HG02610 (cell line): ENCODE measurements at regions not wholly inside any gene's neighbourhood (a gene's known extent, or its start where the extent isn't known, plus 50 kb on each side); places are given as distances from the start of the nearest gene placed in this dataset.

Experiments
- ATAC-seq: cut with Tn5 transposase; IDR thresholded peaks from one replicate; pipeline ENCODE4 v1.9.1; 2021; ENCODE audit warnings: mild to moderate bottlenecking, moderate library complexity; ENCODE audit not compliant: unreplicated experiment

DNA sequence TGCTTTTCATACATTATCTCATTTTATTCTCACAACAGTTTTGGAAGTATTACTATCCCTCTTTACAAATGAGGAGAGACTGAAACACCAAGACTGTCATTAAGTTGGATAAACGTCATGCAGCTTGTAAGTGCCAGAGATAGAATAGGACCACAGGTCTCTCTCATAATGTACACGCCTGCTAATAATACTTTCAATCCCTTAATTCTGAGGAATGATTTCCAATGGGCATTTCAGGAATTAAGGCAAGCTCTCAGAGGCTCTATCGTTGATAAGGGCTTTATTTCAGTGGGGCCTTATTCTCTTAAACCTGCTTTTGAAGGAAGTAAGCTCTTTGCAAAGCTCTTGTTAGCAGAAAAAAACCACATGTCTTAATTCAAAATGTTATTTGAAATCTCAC lies 229.1 kb downstream of the NFKBIZ start:
- no peak for ATAC-seq

DNA sequence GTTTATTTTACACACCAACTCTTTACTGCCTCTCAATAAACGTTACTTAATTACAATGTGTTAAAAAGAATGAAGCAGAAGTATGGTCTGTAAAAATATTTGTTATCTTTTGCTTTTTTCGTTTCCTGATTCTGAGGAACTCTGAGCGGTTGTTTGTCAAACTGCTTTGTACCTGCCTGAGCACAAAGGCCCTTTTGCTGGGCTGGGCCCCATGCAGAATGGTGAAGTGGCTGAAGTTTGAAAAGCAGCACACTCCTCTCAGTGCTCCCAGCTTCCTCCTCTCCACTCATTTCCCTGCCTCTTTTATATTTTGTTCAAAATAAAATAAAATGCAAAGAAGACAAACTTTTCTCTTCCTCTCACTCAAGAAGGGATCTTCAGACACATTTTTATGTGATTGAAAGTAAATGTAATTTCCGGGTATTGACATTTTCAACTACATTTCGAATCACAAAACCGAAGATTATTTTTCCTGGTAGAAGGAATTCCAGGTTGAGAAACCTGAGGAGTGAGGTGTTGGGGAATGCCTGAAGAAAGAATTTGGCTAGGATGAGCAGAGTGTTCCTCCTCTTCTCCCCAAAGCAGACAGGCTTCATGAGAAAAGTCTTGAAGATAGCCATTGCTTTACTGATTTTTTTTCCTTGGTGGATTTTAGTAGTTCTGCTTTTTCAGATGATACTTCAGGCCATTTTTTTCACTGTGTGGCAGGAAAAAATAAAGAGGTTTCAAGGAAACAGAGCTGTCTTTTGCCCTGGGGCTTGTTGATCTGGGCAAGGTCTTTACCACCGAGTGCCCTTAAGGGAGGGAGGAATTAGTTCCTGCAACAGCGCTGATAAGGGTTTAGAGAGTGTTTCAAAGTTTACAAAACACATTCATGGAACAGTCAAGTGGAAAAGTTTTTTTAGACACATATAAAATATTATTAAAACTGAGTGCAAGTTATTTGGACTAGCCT lies 229.8 kb downstream of the NFKBIZ start:
- no peak for ATAC-seq

DNA sequence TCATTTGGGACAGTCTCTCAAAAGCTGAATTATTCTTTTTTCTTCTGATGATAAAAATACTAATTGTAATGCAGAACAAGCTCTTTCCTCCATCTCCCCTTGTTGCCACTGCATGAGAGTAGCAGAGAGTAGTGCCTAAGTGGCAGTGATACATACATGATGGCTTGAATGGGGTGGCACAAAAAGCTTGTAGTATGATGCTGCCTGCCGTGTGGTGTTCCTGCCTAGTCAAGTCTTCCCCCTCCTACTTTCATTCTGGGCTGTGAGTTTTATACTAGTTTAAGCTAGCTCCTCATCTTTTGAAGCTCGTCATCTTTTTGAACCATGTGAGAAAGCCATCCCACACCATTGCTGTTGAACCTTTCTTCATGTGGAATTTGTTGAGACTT lies 230.5 kb downstream of the NFKBIZ start:
- no peak for ATAC-seq

DNA sequence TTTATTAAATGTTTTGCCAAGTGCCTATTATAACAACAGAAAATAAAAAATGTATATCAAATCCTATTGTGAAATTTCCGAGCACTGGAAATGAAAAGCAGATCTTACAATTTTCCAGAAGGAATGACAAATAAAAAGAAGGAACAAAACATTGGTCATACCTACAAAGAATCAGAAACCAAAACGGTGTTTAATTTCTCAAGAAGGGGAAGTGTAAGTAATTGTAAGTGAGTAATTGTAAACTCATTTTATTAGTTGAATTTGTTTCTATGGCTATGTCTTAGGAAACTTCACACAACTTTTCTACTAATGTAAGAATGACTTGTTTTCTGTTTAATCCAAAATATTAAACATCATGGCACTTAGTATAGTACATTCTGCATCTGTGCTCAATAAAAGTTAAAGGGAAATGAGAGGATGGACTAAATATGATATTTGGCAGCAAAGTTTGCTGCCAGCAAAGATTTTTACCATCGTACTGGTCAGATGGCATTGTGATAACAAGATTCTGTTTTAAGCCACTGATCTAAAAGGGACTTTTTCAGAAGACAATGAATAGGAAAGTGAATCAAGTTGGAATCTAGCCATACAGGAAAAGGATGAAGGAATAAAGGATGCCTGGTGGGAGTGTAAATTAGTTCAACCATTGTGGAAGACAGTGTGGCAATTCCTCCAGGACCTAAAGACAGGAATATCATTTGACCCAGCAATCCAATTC lies 232.4 kb downstream of the NFKBIZ start:
- no peak for ATAC-seq

DNA sequence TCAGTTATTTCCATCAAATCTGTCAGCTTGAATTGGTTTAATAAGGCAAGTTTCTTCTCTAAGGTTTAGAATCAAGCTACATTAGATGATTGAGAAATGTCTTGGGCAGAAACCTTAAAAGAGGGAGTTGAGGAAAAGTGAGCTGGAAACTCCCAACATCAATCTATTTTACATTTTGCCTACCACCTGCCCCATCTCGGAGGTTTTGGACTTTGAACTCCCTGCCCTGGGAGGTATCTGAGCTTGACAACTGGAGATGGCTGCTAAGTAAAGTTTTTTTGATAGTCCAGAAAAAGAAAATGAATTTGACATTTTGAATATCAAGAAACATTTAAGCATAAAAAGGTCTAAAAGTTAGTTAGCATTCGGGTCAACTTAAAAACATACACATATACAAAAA lies 234.2 kb downstream of the NFKBIZ start:
- ATAC-seq, result no peak

DNA sequence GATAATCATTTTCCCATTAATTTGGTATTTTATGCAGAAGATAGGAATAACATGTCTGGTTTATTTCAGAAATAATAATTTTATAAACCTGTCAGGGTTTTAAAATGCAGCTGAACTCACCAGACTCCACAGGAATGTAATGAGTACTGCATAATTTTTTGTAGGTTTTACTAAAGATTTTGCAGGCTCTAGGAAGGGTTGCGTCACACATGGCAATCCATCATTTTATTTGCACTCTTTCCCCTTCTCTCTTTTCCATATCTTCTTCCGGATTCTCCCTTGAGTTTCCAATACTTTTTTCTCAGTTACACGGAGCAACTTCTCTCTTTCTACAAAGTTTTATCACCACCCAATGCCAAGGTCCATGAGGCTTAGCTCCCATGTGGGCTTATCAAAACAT lies 234.7 kb downstream of the NFKBIZ start:
- no peak for ATAC-seq

DNA sequence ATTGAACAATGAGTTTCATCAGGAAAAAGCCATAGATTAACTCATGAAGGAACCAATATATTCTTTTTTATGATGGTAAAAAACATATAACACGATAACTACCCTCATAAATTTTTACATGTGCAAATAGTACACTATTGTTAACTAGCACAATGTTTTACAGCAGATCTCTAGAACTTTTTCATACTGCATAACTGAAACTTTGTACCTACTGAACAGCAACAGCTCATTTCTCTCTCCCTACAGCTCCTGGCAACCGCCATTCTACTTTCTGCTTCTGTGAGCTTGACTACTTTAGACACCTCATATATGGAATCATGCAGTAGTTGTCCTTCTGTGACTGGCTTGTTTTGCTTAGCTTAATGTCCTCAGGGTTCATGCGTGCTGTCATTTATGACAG lies 235.4 kb downstream of the NFKBIZ start:
- ATAC-seq, result no peak

DNA sequence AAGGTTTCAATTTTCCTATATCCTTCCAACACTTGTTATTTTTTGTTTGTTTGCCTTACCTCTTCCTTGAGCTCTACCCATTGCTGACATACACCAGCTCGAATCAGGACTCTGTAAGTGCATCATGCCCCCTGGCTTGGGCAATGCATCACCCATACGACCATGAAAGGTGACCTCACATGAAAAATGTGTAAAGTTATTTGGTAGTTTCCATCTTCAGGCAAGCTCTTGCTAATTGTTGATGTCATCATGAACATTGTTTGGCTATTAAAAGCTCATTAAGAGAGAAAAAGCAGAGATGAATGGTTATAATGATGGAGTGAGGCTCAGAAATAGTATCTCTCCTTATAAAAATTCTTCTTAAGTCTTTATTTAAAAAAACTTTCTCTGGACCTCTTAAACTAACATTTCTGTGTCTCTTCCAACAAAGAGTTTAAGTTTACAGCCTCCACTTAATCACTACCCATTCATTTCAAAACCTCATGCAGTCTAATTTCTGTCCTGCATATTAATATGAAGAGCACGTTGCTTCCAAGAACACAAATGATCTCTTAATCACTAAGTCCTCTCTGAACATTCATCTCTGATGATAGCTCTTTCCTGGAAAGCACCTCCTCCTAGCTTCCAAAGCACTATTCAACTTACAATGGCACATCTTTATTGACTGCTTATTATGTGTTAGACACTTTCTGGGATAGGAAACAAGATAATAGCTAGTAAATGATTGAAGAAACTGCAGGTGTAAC lies 236.3 kb downstream of the NFKBIZ start:
- peak; percentile 67 for ATAC-seq

DNA sequence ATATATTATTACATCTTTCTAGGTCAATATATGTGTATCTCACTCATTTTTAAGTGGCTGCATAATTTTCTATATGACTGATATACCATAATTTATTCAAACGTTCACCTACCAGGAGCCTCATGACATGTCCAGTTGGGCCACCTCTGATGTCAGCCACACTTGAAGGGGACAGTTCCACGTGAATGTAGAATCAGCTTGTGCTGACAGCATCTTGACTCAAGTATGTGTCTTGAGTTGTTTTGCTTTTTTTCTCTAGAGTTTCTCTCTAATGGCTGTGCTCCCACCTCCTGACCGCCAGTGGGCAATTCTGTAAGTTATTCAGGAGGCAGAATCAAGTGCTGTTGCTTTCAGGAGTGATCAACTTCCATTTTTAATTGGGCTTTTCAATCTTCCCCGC lies 237.9 kb downstream of the NFKBIZ start:
- ATAC-seq, result no peak

DNA sequence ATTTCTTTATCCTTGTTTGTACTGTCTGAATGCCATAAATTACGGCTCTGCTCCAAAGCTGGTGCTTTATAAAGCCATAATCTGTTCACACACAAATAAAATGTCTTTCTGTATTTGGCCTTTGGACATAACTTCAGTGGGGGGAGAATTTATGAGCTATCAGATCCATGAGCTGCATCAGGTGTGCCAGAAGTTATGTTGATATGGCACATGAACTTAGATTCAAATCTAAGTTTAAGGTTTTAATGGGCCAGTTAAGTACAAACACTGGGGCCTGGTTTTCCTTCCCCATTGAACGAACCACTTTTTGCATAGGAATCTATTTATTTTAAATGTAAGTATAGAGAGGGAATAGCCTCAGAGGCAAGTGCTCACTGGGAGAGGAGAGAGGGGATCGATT lies 239.9 kb downstream of the NFKBIZ start:
- ATAC-seq, result no peak

DNA sequence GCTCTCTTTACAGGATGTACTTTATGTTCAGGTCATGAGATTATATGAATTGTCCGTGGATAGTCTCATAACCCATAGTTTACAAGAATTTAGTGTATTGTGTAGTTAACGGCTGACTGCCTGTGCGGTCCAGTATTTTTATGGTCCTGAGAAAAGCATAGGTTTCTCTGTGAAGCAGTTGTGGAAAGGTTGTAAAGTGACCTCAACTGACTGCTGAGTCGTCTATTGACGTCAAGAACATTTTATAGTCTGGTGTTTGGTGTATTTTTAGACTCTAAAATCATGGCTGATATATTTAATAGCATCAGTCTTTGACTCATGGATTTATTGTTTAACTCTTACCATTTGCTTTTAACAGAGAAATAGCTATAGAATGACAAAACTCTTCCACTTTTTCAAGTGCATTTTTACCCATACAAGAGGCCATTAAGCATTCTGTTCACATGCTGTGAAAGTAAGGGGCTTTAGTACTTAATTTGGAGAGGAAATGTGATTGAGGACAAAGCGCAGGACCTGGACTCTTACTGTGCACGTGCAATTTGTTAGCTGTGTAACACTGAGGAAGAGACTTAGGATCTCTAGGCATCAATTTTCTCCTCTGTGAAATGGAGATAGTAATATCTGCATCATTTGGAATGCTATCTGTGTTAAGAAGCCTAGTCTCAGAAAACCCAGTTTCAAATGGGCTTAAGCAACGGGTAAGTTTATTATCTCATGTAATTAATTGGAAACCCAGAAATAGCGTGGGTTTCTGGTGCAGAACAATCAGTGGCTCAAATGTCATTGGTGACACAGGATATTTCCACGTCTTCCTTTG lies 240.8 kb downstream of the NFKBIZ start:
- no peak for ATAC-seq

DNA sequence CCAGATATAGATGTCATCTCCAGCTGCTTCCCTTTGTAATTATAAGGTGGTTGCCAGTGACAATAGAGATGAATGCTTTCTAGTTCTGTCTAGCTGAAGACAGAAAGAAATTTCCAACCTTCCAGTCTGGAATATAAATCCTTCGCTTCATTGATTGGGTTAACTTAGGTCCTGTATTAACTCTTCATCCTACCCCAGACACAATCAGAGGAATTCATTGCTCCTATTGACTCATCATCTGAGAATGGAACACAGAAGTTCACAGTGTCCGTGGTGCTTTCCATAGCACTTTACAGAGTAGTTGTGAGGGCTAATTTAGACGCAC lies 241.4 kb downstream of the NFKBIZ start:
- no peak for ATAC-seq

DNA sequence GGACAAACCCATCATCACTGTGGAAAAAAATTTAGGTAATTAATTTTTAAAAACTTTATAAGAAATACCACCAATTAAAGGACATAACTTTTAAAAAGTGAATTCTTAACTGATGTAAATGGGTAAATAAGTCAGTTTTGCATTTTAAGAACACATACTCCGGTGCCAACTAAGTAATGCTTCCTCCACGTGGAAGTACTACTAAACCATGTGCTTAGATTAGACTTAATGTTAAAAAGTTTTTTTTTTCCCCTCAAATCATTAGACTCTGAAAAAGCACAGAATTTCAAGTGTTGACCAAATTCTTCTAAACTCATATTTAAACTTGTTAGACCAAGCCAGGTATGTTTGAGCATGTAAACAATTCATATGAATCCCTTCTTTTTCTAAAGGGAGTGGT lies 242.0 kb downstream of the NFKBIZ start:
- ATAC-seq, result no peak

DNA sequence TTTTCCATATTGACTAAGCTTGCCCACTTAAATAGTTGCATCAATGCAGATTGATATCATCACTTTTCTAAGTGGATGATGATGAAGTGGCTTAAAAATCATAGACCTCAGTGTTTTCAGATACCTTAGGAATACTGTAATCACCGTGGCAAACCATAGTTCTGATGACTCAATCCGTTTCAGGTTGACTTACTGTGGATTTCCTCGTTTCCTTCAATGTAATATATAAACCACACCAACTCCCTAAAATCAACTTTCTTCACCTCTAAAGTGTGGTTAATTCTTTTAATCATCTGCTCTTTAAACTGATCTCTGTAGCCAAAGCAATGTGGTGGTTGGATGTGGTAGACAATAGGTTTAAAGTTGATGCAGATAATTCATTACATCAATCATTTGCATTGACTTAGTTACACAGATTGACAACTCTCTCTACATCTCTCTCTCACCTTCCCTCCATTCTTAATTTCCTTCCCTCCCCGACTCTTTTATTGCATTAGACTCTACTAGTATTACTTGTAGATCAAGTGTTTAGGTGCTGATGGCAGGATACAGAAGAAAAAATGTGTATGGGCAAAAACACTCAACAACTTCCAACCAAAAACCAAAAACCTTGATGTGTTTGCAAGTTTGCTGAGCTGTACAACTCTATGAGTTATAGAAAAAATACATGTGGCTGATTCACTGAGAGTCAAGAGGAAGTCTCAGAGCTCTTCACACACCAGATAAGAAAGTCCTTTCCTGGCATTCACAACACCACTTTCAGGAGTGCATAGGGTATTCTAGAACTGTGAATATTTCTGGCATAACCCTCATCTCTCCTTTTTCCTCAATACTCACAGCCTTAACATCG lies 243.5 kb downstream of the NFKBIZ start:
- ATAC-seq, result peak; percentile 51

DNA sequence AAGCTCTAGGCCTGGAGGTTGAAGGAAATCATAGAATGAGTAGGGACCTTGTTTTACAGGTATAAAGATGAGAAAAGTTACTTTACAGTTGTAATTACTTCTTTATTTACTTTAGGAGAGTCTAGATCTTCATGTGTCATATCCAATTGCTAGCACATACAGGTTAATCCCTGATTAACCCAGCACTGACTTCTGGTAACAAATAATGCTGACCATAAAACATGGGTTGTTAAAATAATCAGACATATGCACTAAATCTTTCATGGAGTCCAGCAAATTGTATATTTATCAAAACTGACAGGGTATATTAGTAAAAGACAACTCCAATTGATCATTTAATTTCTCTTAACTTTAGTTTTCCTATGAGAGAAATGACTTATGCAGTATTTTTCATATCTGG lies 245.2 kb downstream of the NFKBIZ start:
- no peak for ATAC-seq

DNA sequence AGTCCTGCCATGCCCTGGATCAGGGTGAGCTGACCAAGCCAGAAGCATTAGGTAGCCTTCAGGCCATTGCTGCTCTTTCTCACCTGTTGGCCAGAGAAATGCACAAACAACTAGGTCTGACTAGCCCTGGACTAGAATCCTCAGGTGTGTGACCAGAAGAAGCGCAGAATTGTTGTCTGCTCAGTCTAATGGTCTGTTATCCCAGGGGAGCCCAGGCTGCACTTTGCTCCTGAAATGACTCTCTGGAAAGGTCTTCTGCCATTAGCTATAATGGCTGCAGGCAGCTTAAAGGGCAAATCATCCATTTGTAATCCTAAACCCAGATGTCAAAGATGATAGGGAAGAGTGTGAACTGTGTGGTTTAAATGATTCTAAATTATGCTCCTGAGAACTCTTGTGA lies 246.1 kb downstream of the NFKBIZ start:
- no peak for ATAC-seq

DNA sequence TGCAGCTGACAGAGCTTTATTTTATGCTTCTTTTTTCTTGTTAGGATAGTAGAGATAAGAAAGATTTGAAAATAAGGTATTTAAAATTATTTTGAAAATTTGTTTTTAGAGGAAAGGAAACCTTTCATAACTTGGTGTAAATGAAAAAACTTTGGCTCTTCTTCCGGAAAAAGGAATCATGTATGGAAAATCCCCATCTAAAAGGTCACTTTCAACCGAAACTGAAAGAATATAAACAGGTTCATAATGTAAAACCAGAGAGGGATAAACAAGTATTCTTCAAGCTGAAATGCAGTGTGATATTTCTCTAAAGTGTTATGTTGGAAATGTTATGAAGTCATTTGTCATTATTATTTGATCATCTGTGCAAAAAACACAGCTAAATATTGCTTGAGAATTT lies 246.8 kb downstream of the NFKBIZ start:
- no peak for ATAC-seq

DNA sequence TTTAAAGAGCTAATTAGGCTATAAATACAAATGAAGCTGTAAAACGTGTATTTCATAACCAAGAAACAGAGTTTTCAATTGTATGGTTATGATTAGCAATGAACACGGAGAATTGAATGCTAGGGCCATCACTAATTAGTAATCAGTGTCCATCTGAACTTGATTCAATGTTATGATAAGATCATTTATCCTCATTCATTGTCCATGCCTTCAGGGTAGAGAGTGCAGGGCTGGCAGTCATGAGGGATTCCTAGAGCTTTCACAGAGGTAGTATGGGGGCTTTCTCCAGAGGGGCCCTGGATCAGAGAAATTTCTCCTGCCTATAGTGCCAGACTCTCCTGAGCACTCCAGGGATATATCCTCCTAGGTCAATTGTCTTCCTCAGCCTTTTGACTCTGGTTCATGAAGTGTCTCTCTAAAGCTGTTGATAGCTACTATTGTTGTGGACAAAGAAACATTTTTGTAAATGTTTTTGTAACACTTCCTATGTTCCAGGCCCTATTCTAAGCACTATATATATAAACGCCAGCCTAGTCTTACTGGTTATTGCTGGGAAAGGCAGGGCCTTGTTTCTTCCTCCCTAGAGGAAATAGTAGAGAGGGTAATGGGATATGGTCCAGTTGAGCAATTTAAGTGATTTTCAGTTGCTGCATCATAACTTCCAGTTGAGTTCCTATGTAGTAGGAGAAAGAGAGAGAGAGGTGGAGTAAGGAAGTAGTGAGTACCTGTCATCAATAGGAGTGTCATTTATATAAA lies 249.0 kb downstream of the NFKBIZ start:
- no peak for ATAC-seq

DNA sequence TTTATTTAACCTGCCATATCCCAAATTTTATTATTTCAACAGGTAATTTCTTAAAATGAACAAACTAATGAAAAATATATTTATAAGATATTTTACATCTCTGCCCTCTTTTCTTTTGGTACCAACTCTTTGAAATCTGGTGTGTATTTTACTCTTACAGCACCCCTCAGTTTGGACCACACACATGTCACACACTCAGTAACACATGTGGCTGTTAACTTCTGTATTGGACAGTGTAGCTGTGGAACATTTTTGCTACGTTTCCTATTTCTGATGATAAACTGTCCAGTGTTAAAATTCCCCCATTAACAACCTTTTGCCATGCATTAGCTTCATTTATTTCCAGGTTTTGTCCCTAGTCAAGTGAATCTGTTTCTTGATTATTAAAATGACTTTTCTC lies 250.6 kb downstream of the NFKBIZ start:
- no peak for ATAC-seq
